GM10266 (cell line): ENCODE measurements at regions not wholly inside any gene's neighbourhood (a gene's known extent, or its start where the extent isn't known, plus 50 kb on each side); places are given as distances from the start of the nearest gene placed in this dataset.

Source experiments
- DNase-seq: peaks from one replicate; pipeline ENCODE4 v3.0.0; 2012; ENCODE audit errors: extremely low spot score
- TF ChIP-seq, protein P1 (sequence below): IDR thresholded peaks from 2 replicates; pipeline ENCODE4 v1.5.1; 2012; ENCODE audit warnings: mild to moderate bottlenecking, low read depth; ENCODE audit not compliant: control insufficient read depth, insufficient read depth; ENCODE audit errors: missing control alignments

DNA sequence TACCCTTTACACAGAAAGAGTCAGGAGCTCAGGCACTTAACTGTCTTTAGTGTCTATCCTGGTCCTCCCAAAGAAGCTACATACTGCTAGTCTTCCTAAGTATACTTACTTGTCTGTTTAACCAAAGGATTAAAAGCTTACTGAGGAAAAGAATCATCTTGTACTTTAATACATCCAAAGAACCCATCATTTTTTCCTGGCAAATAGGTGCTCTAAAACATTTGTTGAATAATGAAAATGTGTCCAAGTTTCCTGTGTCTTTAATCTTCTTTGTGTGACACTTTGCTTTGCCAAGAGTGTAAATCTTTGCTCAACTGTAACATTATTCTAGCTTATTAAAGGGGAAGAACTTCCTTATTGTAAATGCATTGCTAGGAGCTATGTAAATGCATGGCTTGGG is 519.2 kb downstream of the OTOL1 start:
- TF ChIP-seq, protein P1, sequence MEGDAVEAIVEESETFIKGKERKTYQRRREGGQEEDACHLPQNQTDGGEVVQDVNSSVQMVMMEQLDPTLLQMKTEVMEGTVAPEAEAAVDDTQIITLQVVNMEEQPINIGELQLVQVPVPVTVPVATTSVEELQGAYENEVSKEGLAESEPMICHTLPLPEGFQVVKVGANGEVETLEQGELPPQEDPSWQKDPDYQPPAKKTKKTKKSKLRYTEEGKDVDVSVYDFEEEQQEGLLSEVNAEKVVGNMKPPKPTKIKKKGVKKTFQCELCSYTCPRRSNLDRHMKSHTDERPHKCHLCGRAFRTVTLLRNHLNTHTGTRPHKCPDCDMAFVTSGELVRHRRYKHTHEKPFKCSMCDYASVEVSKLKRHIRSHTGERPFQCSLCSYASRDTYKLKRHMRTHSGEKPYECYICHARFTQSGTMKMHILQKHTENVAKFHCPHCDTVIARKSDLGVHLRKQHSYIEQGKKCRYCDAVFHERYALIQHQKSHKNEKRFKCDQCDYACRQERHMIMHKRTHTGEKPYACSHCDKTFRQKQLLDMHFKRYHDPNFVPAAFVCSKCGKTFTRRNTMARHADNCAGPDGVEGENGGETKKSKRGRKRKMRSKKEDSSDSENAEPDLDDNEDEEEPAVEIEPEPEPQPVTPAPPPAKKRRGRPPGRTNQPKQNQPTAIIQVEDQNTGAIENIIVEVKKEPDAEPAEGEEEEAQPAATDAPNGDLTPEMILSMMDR = no peak
- DNase-seq = no peak

- no peak for DNase-seq
- TF ChIP-seq, protein P1 = no peak
Measured at GRCh38 chr3:162019817-162020216, 523.2 kb downstream of the OTOL1 start.

- TF ChIP-seq, protein P1 = no peak
- DNase-seq = no peak
Measured at GRCh38 chr3:162021206-162021605, 524.6 kb downstream of the OTOL1 start.

DNA sequence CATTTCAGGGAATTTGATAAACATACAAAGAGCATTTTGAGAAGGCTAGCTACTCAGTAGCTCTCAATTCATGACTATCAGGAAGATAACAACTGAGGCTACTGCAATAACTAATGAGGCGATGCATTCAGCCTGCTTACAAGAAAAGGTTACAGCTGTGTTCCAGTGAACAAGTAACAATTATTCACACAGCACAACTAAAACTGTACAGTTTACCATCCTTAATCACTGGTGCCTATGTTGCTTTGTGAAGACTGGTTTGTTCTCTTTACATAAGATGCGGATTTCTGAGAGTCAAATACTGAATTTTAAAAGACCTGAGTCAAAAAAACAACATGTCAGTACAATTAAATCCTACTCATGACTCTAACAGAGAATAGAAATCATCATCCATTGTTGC is 526.3 kb downstream of the OTOL1 start:
- no peak for DNase-seq
- TF ChIP-seq, protein P1 = no peak

- DNase-seq = no peak
- TF ChIP-seq, protein P1 = no peak
Measured at GRCh38 chr3:162029736-162030135, 533.1 kb downstream of the OTOL1 start.

DNA sequence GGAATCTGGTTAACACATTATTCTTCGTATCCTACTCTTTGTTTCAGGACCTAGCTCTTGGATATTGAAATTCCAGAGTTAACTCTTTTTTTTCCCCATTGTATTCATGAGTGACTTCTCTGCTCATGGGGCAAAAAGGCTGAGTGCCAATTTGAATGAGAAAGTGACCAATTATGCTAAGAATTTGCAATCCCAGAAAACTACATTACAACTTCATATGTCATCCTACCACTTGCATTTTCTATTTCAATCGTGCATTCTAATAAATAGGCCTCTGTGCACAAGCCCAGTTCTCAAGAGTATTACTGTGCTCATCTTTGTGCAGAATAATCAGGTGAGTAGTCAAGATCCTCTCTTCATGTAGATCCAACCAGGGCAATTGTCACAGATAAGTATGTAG is 537.8 kb downstream of the OTOL1 start:
- no peak for DNase-seq
- TF ChIP-seq, protein P1 = no peak

DNA sequence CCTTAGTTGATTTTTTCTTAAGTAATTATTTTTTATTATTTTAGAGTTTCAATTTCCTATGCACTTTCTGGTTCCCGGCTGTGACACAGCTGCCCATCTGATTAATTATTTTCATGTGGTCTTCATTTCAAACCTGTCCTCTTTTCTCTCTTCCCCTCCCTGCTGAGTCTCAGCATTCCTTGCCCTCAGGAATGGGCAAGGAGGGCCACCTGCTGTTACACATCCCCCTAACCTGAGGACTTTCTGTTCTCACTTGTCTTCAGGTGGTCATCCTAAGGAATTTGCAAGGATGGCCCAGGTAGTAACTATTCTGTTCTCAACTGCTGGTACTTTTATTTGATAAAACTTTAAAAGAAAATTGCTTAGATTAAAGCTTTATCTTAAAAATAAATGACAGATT is 545.0 kb downstream of the OTOL1 start:
- no peak for DNase-seq
- TF ChIP-seq, protein P1 = no peak

DNA sequence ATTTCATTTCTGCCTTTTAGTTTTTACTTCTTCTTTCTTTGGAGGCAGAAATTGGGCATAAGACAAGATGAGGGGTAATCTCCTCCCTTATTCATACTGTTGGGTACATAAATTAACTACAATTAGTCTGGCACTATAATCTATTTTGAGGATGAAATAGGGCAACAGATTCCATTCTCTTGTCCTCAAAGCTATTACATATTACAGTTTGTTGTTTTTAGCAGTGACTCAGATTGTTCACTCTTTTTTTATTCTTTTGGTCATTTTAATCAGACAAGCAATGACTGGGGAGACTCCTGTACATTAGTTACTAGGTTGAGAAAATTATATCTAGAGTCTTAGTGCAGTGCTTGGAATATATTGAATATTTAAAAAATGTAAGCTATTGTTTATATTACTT is 556.0 kb downstream of the OTOL1 start:
- no peak for DNase-seq
- TF ChIP-seq, protein P1 = no peak
